ENCODE measurements at regions not wholly inside any gene's neighbourhood (a gene's known extent, or its start where the extent isn't known, plus 50 kb on each side); places are given as distances from the start of the nearest gene placed in this dataset.
"Not testable (repeated sequence)": the region's sequence is repeated elsewhere in the genome, so short reads cannot be mapped to it uniquely, and the experiment has no call there.

DNA sequence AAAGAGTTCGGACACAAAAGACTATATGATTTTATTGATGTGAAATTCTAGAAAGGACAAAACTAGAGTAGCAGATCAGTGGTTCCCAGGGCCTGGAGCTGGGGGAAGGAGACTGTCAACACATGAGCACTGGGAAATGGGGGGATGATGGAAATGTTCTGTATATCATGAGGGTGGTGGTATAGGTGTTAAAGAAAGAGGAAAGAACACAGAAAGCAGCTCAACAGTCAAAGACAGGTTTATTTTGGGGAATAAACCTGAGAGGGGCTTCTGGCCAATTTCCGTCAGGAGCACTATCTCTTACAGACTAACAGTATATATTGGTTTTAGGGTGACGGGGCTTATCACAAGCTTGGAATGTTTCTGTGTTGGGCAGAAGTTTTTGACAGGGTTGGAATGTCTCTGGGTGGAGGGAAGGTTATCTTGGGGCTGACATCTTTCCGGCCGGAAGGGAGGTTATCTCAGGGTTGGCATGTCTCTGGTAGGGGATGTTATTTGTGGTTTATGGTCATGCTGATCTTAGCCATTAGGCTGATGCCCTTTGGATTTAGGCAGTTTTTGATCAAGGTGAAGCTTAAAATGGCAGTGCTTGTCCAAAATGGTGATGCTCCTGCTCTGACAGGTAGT is 254.6 kb upstream of the NRP1 start:
- Histone ChIP-seq H3K9ac (no peak overlapping the region), H3K36me3 (ENCODE audit: insufficient read depth) (no peaks in the 10 kb centered on the region), H3K27ac (no peak overlapping the region), H3K27me3 (ENCODE audit: insufficient read depth, low read depth) (no peaks in the 10 kb centered on the region), H2AFZ (ENCODE audit: low read depth) (no peak overlapping the region), H3K79me2 (ENCODE audit: insufficient read depth, low read depth) (no peaks in the 10 kb centered on the region), H4K20me1 (ENCODE audit: insufficient read depth) (no peaks in the 10 kb centered on the region), H3K4me1 (ENCODE audit: low read depth, poor library complexity, severe bottlenecking) (no peaks in the 10 kb centered on the region), H3K4me3 (IDR thresholded peaks at IDR 0.05; ENCODE audit: insufficient read depth, low read depth, low read length) (no peak overlapping the region), H3K4me2 (no peak overlapping the region)
- TF ChIP-seq, protein P1, sequence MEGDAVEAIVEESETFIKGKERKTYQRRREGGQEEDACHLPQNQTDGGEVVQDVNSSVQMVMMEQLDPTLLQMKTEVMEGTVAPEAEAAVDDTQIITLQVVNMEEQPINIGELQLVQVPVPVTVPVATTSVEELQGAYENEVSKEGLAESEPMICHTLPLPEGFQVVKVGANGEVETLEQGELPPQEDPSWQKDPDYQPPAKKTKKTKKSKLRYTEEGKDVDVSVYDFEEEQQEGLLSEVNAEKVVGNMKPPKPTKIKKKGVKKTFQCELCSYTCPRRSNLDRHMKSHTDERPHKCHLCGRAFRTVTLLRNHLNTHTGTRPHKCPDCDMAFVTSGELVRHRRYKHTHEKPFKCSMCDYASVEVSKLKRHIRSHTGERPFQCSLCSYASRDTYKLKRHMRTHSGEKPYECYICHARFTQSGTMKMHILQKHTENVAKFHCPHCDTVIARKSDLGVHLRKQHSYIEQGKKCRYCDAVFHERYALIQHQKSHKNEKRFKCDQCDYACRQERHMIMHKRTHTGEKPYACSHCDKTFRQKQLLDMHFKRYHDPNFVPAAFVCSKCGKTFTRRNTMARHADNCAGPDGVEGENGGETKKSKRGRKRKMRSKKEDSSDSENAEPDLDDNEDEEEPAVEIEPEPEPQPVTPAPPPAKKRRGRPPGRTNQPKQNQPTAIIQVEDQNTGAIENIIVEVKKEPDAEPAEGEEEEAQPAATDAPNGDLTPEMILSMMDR (conservative IDR thresholded peaks at IDR 0.05; ENCODE audit: low read depth, low read length) = no peak

DNA sequence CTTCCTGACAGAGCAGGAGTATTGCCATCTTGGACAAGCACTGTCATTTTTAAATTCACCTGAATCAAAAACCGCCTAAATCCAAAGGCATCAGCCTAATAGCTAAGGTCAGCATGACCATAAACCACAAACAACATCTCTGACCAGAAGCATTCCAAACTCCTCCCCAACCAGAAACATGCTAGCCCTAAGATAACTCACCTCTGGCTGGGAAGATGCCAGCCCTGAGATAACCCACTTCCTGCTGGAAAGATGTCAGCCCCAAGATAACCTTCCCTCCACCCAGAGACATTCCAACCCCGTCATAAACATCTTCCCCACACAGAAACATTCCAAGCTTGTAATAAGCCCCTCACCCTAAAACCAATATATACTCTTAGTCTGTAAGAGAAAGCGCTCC is 250.1 kb upstream of the NRP1 start:
- not testable (repeated sequence) for H3K27ac ChIP-seq; H4K20me1 ChIP-seq (ENCODE audit: insufficient read depth); H3K9ac ChIP-seq; H3K79me2 ChIP-seq (ENCODE audit: insufficient read depth, low read depth); H2AFZ ChIP-seq (ENCODE audit: low read depth); H3K36me3 ChIP-seq (ENCODE audit: insufficient read depth); H3K27me3 ChIP-seq (ENCODE audit: insufficient read depth, low read depth); H3K4me1 ChIP-seq (ENCODE audit: low read depth, poor library complexity, severe bottlenecking); H3K4me2 ChIP-seq; H3K4me3 ChIP-seq (IDR thresholded peaks at IDR 0.05; ENCODE audit: insufficient read depth, low read depth, low read length)

- H3K27ac ChIP-seq = no peak overlapping the region
- no peak overlapping the region for H2AFZ ChIP-seq (ENCODE audit: low read depth)
- H3K79me2 ChIP-seq (ENCODE audit: insufficient read depth, low read depth) = no peaks in the 10 kb centered on the region
- no peaks in the 10 kb centered on the region for H3K4me1 ChIP-seq (ENCODE audit: low read depth, poor library complexity, severe bottlenecking)
- H4K20me1 ChIP-seq (ENCODE audit: insufficient read depth) = no peaks in the 10 kb centered on the region
- H3K9ac ChIP-seq = no peak overlapping the region
- no peak overlapping the region for H3K4me2 ChIP-seq
- no peaks in the 10 kb centered on the region for H3K36me3 ChIP-seq (ENCODE audit: insufficient read depth)
- no peaks in the 10 kb centered on the region for H3K27me3 ChIP-seq (ENCODE audit: insufficient read depth, low read depth)
- TF ChIP-seq, protein P1 (conservative IDR thresholded peaks at IDR 0.05; ENCODE audit: low read depth, low read length) = no peak
- no peak overlapping the region for H3K4me3 ChIP-seq (IDR thresholded peaks at IDR 0.05; ENCODE audit: insufficient read depth, low read depth, low read length)
Observed at GRCh38 chr10:33579996-33580395, 245.5 kb upstream of the NRP1 start.

DNA sequence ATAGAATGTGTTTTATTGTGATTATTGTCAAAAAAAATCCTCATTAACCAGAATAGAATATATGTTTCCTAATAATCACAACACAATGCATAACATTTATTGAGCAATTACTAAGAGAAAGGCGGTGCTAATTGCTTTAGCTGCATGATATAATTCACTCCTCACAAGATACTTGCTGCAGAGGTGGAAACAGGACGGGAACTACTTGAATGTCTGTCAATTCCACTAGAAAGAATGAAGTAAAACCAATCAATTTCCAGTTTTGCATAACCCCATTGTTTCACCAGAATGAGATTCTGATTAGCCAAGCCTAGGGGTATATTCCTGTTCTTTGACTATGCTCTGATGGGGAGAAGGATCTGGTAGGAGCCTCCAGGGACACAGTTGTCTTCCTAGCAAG is 239.1 kb upstream of the NRP1 start:
- Histone ChIP-seq H3K27me3 (ENCODE audit: insufficient read depth, low read depth) (no peaks in the 10 kb centered on the region), H4K20me1 (ENCODE audit: insufficient read depth) (no peaks in the 10 kb centered on the region), H2AFZ (ENCODE audit: low read depth) (no peak overlapping the region), H3K79me2 (ENCODE audit: insufficient read depth, low read depth) (no peaks in the 10 kb centered on the region), H3K4me2 (no peak overlapping the region), H3K36me3 (ENCODE audit: insufficient read depth) (no peaks in the 10 kb centered on the region), H3K4me3 (IDR thresholded peaks at IDR 0.05; ENCODE audit: insufficient read depth, low read depth, low read length) (no peak overlapping the region), H3K27ac (no peak overlapping the region), H3K4me1 (ENCODE audit: low read depth, poor library complexity, severe bottlenecking) (no peaks in the 10 kb centered on the region), H3K9ac (no peak overlapping the region)
- TF ChIP-seq, protein P1 (conservative IDR thresholded peaks at IDR 0.05; ENCODE audit: low read depth, low read length) = no peak

- no peak overlapping the region for H3K27ac ChIP-seq
- H3K4me1 ChIP-seq (ENCODE audit: low read depth, poor library complexity, severe bottlenecking) = no peaks in the 10 kb centered on the region
- H2AFZ ChIP-seq (ENCODE audit: low read depth) = no peak overlapping the region
- no peaks in the 10 kb centered on the region for H3K79me2 ChIP-seq (ENCODE audit: insufficient read depth, low read depth)
- no peak overlapping the region for H3K4me2 ChIP-seq
- no peaks in the 10 kb centered on the region for H3K36me3 ChIP-seq (ENCODE audit: insufficient read depth)
- TF ChIP-seq, protein P1 (conservative IDR thresholded peaks at IDR 0.05; ENCODE audit: low read depth, low read length) = no peak
- H3K27me3 ChIP-seq (ENCODE audit: insufficient read depth, low read depth) = no peaks in the 10 kb centered on the region
- no peak overlapping the region for H3K9ac ChIP-seq
- no peaks in the 10 kb centered on the region for H4K20me1 ChIP-seq (ENCODE audit: insufficient read depth)
- no peak overlapping the region for H3K4me3 ChIP-seq (IDR thresholded peaks at IDR 0.05; ENCODE audit: insufficient read depth, low read depth, low read length)
Observed at GRCh38 chr10:33571616-33572015, 237.1 kb upstream of the NRP1 start.

Data from KMS-11 (cell line).